Activated CD4-positive, alpha-beta T cell treated with anti-CD3 and anti-CD28 coated beads, Interleukin-2, amount 50 U/mL, for 4 hours (primary cell): ENCODE measurements at regions not wholly inside any gene's neighbourhood (a gene's known extent, or its start where the extent isn't known, plus 50 kb on each side); places are given as distances from the start of the nearest gene placed in this dataset.
"Not testable (repeated sequence)": the region's sequence is repeated elsewhere in the genome, so short reads cannot be mapped to it uniquely, and the experiment has no call there.

Source experiments
- DNase-seq, 2 experiments: peaks; one replicate each; pipeline ENCODE4 v3.0.0-alpha.2; 2020

- DNase-seq = no peak
Measured at GRCh38 chr17:5870231-5870953, 199.8 kb upstream of the WSCD1 start.

GRCh38 chr17:5871666-5872065 lies 198.5 kb upstream of the WSCD1 start:
- DNase-seq = no peak

DNA sequence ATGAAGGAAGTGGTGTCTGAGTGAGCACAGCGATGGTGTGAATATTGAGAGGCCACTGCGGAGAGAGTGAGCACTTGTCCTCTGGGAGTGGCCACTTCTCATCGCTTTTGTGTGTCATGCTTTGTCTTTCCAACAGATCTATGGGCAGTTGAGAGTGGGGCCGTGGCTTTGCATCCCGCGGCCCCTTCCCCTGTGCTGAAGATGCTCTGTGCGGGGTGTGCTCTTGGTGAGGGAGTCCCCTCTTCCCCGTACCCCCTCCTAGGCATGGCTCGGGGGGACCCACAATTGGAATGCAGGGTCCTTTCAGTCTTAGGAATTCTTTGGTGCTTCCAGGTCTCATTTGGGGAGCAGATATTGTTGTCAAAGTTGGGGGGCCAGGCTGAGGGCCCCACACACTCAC lies 197.3 kb upstream of the WSCD1 start:
- no peak for DNase-seq

DNA sequence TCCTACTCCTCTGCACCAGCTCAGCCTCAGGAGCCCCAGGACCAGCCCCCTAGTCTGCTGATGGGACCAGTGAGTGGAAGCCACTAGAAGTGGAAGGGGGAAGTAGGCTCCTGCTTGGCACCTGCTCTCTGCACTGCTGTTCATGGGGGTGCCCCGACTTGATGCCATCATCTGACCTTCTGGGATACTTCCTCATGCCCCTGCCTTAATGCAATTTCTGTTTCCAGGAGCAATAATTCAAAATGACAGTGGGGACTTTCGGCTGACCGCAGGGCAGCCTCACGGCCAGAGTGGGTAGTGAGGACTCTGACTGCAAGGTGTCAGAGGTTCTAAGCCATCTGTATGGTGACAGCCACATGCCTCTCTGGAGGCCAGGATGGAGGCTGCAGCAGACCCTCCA lies 196.4 kb upstream of the WSCD1 start:
- DNase-seq = no peak

GRCh38 chr17:5874486-5874885 lies 195.7 kb upstream of the WSCD1 start:
- no peak for DNase-seq

GRCh38 chr17:5877366-5877765 lies 192.8 kb upstream of the WSCD1 start:
- DNase-seq = no peak

DNA sequence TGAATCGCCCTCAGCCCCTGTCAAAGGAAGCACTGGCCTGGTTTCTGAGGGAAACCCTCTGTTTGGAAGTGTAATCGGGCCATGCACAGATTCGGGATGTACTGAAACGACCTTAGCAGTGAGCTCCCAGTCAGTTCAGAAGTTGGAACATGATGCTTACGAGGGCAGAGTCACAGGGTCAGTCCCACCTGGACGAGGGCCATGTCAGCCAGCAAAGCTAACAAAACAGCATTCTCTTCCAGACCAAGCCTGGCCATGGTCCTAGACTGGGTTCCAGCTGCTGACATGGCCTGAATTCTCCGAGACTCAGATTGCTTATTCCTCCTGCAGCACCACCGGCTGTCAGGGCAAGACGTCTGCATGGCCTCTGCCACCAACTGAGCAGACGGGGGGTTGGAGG lies 192.2 kb upstream of the WSCD1 start:
- no peak for DNase-seq

- no peak for DNase-seq
Measured at GRCh38 chr17:5881849-5882248, 188.3 kb upstream of the WSCD1 start.

- DNase-seq = no peak
Measured at GRCh38 chr17:5883775-5884665, 186.2 kb upstream of the WSCD1 start.

GRCh38 chr17:5885336-5885735 lies 184.8 kb upstream of the WSCD1 start:
- DNase-seq = no peak

DNA sequence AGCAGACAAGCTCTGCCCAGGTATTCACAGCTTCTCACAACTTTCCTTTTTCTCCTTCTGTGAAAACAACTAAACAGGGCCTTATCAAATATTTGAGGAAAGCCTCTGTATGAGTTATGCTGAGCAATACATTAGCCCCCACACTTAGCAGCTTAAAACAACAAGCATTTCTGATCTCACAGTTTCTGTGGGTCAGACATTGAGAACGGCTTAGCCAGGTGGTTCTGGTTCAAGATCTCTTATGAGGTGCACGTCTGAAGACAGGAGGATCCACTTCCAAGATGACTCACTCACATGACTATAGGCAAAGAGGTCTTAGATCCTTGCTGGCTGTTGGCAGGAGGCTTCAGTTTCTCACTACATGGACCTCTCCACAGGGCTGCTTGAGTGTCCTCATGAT lies 181.4 kb upstream of the WSCD1 start:
- no peak for DNase-seq

DNA sequence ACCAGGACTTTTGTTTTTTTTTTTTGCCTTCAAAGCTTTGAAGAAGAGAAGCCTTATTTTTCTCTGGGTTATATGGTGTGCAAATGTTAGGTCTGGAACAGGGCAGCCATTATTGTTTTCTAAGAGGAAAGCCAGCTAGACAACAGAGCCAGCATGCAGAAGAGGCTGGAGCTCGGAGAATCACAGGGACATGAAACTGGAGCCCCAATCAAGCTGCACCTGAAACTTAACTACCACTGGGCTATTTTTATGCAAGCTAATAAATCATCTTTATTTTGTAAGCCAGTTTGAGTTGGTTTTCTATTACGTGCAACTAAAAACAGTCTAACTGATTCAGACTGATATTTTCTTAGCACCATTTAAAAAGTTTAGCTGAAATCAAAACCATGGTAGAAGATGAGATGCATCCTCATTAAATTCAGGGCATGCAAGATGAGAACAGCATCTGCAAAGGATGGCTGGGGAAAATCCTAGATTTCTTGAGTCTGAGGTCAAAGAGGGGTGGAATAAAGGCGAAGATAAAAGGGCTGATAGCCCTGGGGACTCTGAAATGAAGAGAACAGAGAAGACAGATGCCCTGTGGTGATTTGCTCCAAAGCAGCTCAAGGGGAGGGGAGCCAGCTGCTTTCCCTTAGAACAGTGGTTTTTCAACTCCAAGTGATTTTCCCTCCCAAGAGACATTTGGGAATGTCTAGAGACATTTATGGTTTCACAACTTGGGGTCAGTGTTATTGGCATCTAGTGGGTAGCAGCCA lies 177.1 kb upstream of the WSCD1 start:
- no peak for DNase-seq

- DNase-seq = no peak
Measured at GRCh38 chr17:5893741-5894140, 176.4 kb upstream of the WSCD1 start.

GRCh38 chr17:5895276-5895675 lies 174.9 kb upstream of the WSCD1 start:
- DNase-seq = no peak

- DNase-seq = no peak
Measured at GRCh38 chr17:5896215-5896614, 174.0 kb upstream of the WSCD1 start.

DNA sequence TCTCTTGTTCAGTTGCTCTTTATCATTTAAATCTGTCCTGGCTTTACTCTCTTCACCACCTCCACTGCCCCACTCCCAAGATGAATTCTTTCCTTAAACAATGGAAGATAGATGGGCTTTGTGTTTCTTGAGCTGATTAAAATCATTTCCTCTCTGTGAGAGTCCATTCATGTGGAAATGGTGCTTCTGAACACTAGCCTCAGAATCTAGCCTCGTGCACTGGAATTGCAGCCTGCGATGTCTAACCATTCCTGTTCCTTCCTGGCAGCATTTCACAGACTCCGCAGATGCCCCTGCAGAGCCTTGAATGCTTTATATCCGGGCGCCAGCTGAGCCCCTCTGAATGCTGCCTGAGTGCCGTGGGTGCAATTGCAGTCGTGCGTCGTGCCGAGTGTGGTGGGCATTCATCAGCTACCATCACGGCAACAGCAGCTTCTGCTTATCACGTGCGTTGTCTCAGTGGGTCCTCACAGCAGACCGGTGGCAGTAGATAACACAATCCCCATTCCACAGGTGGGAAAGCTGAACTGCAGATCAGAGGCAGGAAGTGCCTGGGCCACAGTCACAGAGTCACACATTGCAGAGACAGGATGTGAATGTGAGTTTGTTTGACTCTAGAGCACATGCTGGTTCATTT lies 172.8 kb upstream of the WSCD1 start:
- DNase-seq = no peak

- not testable (repeated sequence) for DNase-seq
Measured at GRCh38 chr17:5897981-5898380, 172.2 kb upstream of the WSCD1 start.

- no peak for DNase-seq
Measured at GRCh38 chr17:5898406-5898805, 171.8 kb upstream of the WSCD1 start.

DNA sequence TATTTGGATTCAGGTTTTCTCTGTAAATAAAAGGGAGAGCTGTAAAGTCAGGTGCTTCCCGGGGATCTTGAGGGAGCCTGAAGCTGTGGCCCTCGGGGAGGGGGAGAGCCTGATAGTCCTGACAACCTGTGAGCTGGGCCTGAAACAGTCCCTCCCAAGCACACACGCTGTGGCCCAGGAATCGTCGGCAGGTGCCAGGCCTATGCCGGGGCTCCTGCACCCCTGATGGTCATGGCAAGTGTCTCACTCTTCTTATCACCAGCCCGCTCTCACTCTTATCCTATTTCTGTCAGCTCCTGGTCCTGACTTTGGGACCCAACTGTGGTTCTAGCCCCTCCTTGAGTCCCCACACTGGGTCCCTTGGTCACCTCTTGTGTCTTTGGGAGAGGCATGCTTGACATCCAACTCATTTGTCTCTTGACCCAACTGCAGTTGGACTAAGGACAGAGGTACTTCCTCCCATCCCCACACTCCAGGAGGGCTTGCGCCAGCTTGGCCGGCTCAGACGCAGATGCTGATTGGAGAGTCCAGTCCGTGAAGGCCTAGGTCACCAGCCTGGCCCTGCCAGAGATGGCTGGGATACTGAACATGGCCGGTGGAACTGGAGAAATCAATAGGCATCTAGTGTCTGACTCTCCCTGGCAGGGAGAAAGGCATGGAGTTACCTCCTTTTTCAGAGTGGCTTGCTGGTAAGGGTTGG lies 170.5 kb upstream of the WSCD1 start:
- DNase-seq = no peak

DNA sequence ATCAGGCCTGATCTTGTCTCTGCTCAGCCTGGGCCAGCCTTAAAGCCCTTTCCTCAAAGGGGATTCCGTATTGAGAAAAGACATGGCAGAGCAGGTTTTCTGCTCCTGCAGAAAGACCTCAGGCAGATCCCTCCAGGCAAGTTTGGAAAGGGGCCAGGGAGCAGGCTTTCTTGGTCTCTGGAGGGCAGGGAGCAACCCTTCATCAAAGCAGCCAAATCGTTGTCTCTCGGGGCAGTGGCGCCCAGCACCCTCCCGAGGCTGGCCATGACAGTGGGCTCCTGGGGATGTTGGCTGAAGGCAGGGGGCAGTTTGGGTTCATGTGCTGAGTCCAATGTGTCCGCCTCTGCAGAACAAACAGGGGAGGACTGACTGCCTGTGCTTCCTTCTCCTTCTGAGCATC lies 168.4 kb upstream of the WSCD1 start:
- DNase-seq = no peak

- DNase-seq = no peak
Measured at GRCh38 chr17:5902181-5903140, 167.7 kb upstream of the WSCD1 start.
